WTC11 (cell line): ENCODE measurements at regions not wholly inside any gene's neighbourhood (a gene's known extent, or its start where the extent isn't known, plus 50 kb on each side); places are given as distances from the start of the nearest gene placed in this dataset.

Source experiments
- ATAC-seq: fragments of 200-7000 bp; cut with Tn5 transposase; 2 replicates; pipeline ENCODE4 v1.10.0; 2021; ENCODE audit warnings: mild to moderate bottlenecking, moderate library complexity
- CTCF ChIA-PET: fragments of 300-600 bp; sonication (Branson Sonifier 250); formaldehyde crosslinking; loops from one replicate; lab custom pipeline; 2021; ENCODE audit warnings: antibody characterized with exemption; lab: Charles Lee
- POLR2A ChIA-PET: fragments of 350-600 bp; sonication (Branson Sonifier 250); formaldehyde crosslinking; loops from one replicate; lab custom pipeline; 2021; ENCODE audit warnings: antibody characterized with exemption; lab: Charles Lee
- DNase-seq: peaks from one replicate; pipeline ENCODE4 v3.0.0; 2021; ENCODE audit warnings: low spot score
- H3K27ac Mint-ChIP-seq: 2 replicates; pipeline ENCODE4 v1.8.0; 2021; ENCODE audit warnings: mixed read lengths
- H3K27me3 Mint-ChIP-seq: 2 replicates; pipeline ENCODE4 v1.8.0; 2021; ENCODE audit warnings: low read depth, mild to moderate bottlenecking, moderate library complexity, mixed read lengths
- H3K36me3 Mint-ChIP-seq: 2 replicates; pipeline ENCODE4 v1.8.0; 2021; ENCODE audit warnings: mixed read lengths
- H3K4me1 Mint-ChIP-seq: 2 replicates; pipeline ENCODE4 v1.8.0; 2022; ENCODE audit warnings: mixed read lengths
- H3K4me3 Mint-ChIP-seq: 2 replicates; pipeline ENCODE4 v1.8.0; 2021; ENCODE audit warnings: mild to moderate bottlenecking, moderate library complexity, mixed read lengths
- H3K9me3 Mint-ChIP-seq: 2 replicates; pipeline ENCODE4 v1.8.0; 2021; ENCODE audit warnings: mixed read lengths
- ATF2 ChIP-seq: sonication (generic); formaldehyde crosslinking; IDR thresholded peaks from 2 replicates; pipeline ENCODE4 v1.8.1; 2022; ENCODE audit warnings: low read depth, missing genetic modification reagents, borderline replicate concordance
- EMX1 ChIP-seq: fragments of 250-450 bp; sonication (Bioruptor Pico); IDR thresholded peaks from 2 replicates; pipeline ENCODE4 v1.8.0; 2021; ENCODE audit warnings: mild to moderate bottlenecking
- ETV6 ChIP-seq: sonication (generic); formaldehyde crosslinking; IDR thresholded peaks from 2 replicates; pipeline ENCODE4 v1.8.1; 2022; ENCODE audit warnings: mild to moderate bottlenecking, missing genetic modification reagents
- FOXJ3 ChIP-seq: sonication (generic); formaldehyde crosslinking; IDR thresholded peaks from 2 replicates; pipeline ENCODE4 v1.9.0; 2021; ENCODE audit warnings: missing genetic modification reagents, mild to moderate bottlenecking, borderline replicate concordance
- NFE2L1 ChIP-seq: sonication (generic); formaldehyde crosslinking; IDR thresholded peaks from 2 replicates; pipeline ENCODE4 v1.8.1; 2023; ENCODE audit warnings: missing genetic modification reagents
- PREB ChIP-seq: sonication (generic); formaldehyde crosslinking; IDR thresholded peaks from 2 replicates; pipeline ENCODE4 v1.8.1; 2022; ENCODE audit warnings: mild to moderate bottlenecking, missing genetic modification reagents, moderate library complexity, borderline replicate concordance
- STAT6 ChIP-seq: sonication (generic); formaldehyde crosslinking; conservative IDR thresholded peaks from 2 replicates; pipeline ENCODE4 v1.8.1; 2023; ENCODE audit warnings: mild to moderate bottlenecking, low read depth, missing genetic modification reagents, moderate library complexity
- TEAD4 ChIP-seq: sonication (generic); formaldehyde crosslinking; IDR thresholded peaks from 2 replicates; pipeline ENCODE4 v1.8.0; 2022; ENCODE audit warnings: mild to moderate bottlenecking, missing genetic modification reagents
- ZBTB21 ChIP-seq: sonication (generic); formaldehyde crosslinking; IDR thresholded peaks from 2 replicates; pipeline ENCODE4 v1.8.1; 2023; ENCODE audit warnings: mild to moderate bottlenecking, missing genetic modification reagents, borderline replicate concordance
- ZNF138 ChIP-seq: sonication (generic); formaldehyde crosslinking; conservative IDR thresholded peaks from 2 replicates; pipeline ENCODE4 v1.8.1; 2022; ENCODE audit warnings: mild to moderate bottlenecking, moderate library complexity, missing genetic modification reagents
- ZNF317 ChIP-seq: sonication (generic); formaldehyde crosslinking; IDR thresholded peaks from 2 replicates; pipeline ENCODE4 v1.8.1; 2023; ENCODE audit warnings: low read depth, mild to moderate bottlenecking, moderate library complexity, missing genetic modification reagents, borderline replicate concordance
- ZNF425 ChIP-seq: fragments of 250-450 bp; sonication (Bioruptor Pico); conservative IDR thresholded peaks from 2 replicates; pipeline ENCODE4 v1.9.0; 2021; ENCODE audit warnings: mild to moderate bottlenecking

- Mint-ChIP-seq H3K27me3 (peaks cover 9% of the 10 kb centered on the region), H3K27ac (no peak overlapping the region), H3K4me1 (0 out of 2 replicates have a peak, but pooled peaks cover 9% of the 10 kb centered on the region)
- TF ChIP-seq EMX1 (CRISPR knock-in tag) (no peak), ZNF425 (CRISPR knock-in tag) (no peak), ETV6 (CRISPR knock-in tag) (no peak), ZNF138 (no peak), TEAD4 (CRISPR knock-in tag) (no peak), ZNF317 (no peak), ZBTB21 (CRISPR knock-in tag) (no peak), ATF2 (no peak), STAT6 (no peak)
- TF ChIP-seq, all 79 proteins: peak for 0
- POLR2A ChIA-PET, result no interaction called here
- DNase-seq, result no peak
- ATAC-seq, result no peak
- no peak overlapping the region for H3K4me3 Mint-ChIP-seq
- no peaks in the 10 kb centered on the region for H3K9me3 Mint-ChIP-seq
- H3K36me3 Mint-ChIP-seq, result no peaks in the 10 kb centered on the region; the same call in 1 of the 2 replicates
- CTCF ChIA-PET, result interaction anchor here (1.4 kb wide), 1 partner anchor 11 kb away, joined by 4 read pairs; no protein-coding TSS in a partner anchor
These were observed 309.0 kb upstream of the PROK2 start for GRCh38 chr3:72093992-72094334.

GRCh38 chr3:72093270-72093991 is 308.5 kb upstream of the PROK2 start:
- POLR2A ChIA-PET, result no interaction called here
- no peaks in the 10 kb centered on the region for H3K9me3 Mint-ChIP-seq
- H3K27ac Mint-ChIP-seq, result no peak overlapping the region
- H3K27me3 Mint-ChIP-seq, result peaks cover 3% of the 10 kb centered on the region
- H3K36me3 Mint-ChIP-seq, result no peaks in the 10 kb centered on the region; the same call in 1 of the 2 replicates
- no peak overlapping the region for H3K4me3 Mint-ChIP-seq
- TF ChIP-seq NFE2L1 (CRISPR knock-in tag) (no peak), FOXJ3 (no peak)
- H3K4me1 Mint-ChIP-seq, result 0 out of 2 replicates have a peak, but pooled peaks cover 9% of the 10 kb centered on the region
- CTCF ChIA-PET, result interaction anchor here (0.9 to 1.5 kb wide), 4 partner anchors 10 to 163 kb away, joined by 3 to 4 read pairs (median 4); no protein-coding TSS in a partner anchor
- no peak for DNase-seq
- no peak for ATAC-seq

- no peaks in the 10 kb centered on the region for H3K9me3 Mint-ChIP-seq
- H3K27ac Mint-ChIP-seq, result no peak overlapping the region
- ChIA-PET CTCF (interaction anchor here (0.9 to 1.5 kb wide), 5 partner anchors 9 to 162 kb away, joined by 3 to 4 read pairs (median 3); no protein-coding TSS in a partner anchor), POLR2A (interaction anchor here (0.6 kb wide), 1 partner anchor 1187 kb away, joined by 5 read pairs; no protein-coding TSS in a partner anchor)
- no peak overlapping the region for H3K4me3 Mint-ChIP-seq
- no peaks in the 10 kb centered on the region; the same call in 1 of the 2 replicates for H3K36me3 Mint-ChIP-seq
- 0 out of 2 replicates have a peak, but pooled peaks cover 9% of the 10 kb centered on the region for H3K4me1 Mint-ChIP-seq
- no peaks in the 10 kb centered on the region for H3K27me3 Mint-ChIP-seq
- ATAC-seq, result peak; percentile 63
- DNase-seq, result no peak
- no peak for TF ChIP-seq PREB
These were observed 307.8 kb upstream of the PROK2 start for GRCh38 chr3:72092778-72093177.
